ENCODE measurements at regions not wholly inside any gene's neighbourhood (a gene's known extent, or its start where the extent isn't known, plus 50 kb on each side); places are given as distances from the start of the nearest gene placed in this dataset.
A peak's percentile ranks its signal among the peaks of the same experiment; 100 is the strongest.

DNA sequence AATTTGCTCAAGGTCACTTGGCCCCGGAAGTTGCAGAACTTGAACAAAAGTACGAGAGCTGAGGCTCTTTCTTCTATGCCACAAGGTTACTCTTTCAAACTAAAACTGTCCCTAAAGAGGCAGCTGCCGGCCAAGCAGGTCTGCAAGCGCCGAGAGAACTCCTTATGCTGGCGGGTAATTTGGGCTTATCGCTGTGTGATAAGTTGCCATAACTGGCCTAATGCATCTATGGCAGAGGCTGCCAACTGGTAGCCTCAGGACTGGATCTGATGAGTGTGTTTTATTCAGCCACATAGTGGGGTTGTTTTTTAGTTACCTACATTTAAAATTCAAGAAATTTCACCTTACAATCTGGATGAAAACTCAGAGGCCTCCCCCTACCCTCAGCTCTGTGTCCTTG, 68.1 kb upstream of the SPOCK1 start:
- Mint-ChIP-seq H3K4me1 (ENCODE audit: unreplicated experiment) (peaks cover 82% of the 10 kb centered on the region), H3K4me3 (ENCODE audit: unreplicated experiment) (no peak overlapping the region), H3K9me3 (ENCODE audit: unreplicated experiment) (no peaks in the 10 kb centered on the region), H3K36me3 (ENCODE audit: unreplicated experiment) (no peaks in the 10 kb centered on the region), H3K27me3 (ENCODE audit: unreplicated experiment) (no peaks in the 10 kb centered on the region), H3K27ac (ENCODE audit: unreplicated experiment) (peak overlapping the region; percentile 92)
- TF ChIP-seq, protein P1, sequence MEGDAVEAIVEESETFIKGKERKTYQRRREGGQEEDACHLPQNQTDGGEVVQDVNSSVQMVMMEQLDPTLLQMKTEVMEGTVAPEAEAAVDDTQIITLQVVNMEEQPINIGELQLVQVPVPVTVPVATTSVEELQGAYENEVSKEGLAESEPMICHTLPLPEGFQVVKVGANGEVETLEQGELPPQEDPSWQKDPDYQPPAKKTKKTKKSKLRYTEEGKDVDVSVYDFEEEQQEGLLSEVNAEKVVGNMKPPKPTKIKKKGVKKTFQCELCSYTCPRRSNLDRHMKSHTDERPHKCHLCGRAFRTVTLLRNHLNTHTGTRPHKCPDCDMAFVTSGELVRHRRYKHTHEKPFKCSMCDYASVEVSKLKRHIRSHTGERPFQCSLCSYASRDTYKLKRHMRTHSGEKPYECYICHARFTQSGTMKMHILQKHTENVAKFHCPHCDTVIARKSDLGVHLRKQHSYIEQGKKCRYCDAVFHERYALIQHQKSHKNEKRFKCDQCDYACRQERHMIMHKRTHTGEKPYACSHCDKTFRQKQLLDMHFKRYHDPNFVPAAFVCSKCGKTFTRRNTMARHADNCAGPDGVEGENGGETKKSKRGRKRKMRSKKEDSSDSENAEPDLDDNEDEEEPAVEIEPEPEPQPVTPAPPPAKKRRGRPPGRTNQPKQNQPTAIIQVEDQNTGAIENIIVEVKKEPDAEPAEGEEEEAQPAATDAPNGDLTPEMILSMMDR (IDR thresholded peaks at IDR 0.05): no peak
- no peak for DNase-seq (ENCODE audit: extremely low spot score, unreplicated experiment)

DNA sequence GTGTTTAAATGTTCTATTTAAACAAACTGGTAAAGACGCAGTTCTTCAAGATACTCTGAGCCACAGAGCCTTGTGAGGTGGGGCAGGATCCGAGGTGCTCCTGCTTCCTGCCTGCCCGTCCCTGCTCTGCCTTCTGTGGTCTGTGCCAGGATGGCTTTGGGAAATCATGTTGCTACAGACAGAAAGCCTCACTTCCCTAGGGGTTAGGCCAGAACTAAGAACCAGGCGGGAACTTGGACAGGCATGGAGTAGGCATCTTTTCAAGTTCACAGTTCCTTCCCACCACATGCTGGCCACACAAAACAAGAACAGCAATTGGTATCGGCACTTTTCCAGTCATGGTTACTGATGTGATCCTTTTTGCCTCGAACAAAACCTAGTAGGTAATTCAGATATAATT, 67.7 kb upstream of the SPOCK1 start:
- H3K36me3 Mint-ChIP-seq (ENCODE audit: unreplicated experiment): no peaks in the 10 kb centered on the region
- H3K4me3 Mint-ChIP-seq (ENCODE audit: unreplicated experiment): no peak overlapping the region
- H3K4me1 Mint-ChIP-seq (ENCODE audit: unreplicated experiment): peaks cover 81% of the 10 kb centered on the region
- no peaks in the 10 kb centered on the region for H3K27me3 Mint-ChIP-seq (ENCODE audit: unreplicated experiment)
- peak overlapping the region; percentile 92 for H3K27ac Mint-ChIP-seq (ENCODE audit: unreplicated experiment)
- TF ChIP-seq, protein P1 (IDR thresholded peaks at IDR 0.05): no peak
- H3K9me3 Mint-ChIP-seq (ENCODE audit: unreplicated experiment): no peaks in the 10 kb centered on the region
- no peak for DNase-seq (ENCODE audit: extremely low spot score, unreplicated experiment)

DNA sequence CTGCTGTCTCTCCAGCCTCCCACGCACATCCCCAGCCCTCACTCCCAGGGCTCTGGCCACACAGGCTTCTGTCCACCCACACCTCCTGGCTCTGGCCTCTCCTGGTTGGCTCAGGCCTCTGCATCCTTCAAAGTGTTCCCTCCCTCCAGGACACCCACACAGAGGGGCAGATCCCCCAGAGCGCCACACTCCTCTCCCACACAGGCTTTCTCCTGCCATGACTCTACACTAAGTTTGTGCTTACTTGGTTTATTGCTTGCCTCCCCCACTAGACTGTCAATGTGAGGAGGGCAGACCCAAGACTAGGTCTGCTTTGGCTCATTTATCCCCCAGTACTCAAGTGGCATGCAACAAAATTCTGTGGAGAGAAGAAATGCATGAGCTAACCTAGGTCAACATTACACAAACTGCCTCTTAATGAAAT, 67.0 kb upstream of the SPOCK1 start:
- H3K4me3 Mint-ChIP-seq (ENCODE audit: unreplicated experiment): no peak overlapping the region
- peaks cover 82% of the 10 kb centered on the region for H3K4me1 Mint-ChIP-seq (ENCODE audit: unreplicated experiment)

DNA sequence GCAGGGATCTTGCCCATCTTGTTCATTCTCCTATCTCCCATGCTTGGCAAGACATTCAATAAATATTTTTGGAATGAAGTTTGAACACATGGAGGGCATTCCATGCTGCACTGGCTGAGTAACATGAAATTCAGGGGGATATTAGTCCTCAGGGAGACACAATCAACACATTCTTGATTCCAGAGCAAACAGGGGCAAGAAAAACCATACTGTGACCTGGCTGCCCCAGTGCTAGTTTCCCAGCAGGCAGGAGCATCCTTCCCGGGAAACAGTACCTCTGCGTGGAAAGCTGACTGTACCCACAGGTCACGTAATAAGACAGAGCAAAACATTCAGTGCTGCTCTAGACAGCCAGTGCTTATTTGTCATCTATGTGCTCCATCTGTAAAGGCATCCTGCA, 66.3 kb upstream of the SPOCK1 start:
- H3K4me3 Mint-ChIP-seq (ENCODE audit: unreplicated experiment): peak overlapping the region; percentile 37
- H3K36me3 Mint-ChIP-seq (ENCODE audit: unreplicated experiment): no peaks in the 10 kb centered on the region
- H3K9me3 Mint-ChIP-seq (ENCODE audit: unreplicated experiment): no peaks in the 10 kb centered on the region
- H3K27ac Mint-ChIP-seq (ENCODE audit: unreplicated experiment): peak overlapping the region; percentile 92
- TF ChIP-seq, protein P1 (IDR thresholded peaks at IDR 0.05): no peak
- peaks cover 81% of the 10 kb centered on the region for H3K4me1 Mint-ChIP-seq (ENCODE audit: unreplicated experiment)
- no peak for DNase-seq (ENCODE audit: extremely low spot score, unreplicated experiment)
- H3K27me3 Mint-ChIP-seq (ENCODE audit: unreplicated experiment): no peaks in the 10 kb centered on the region

More for the DNA sequence above, 67.0 kb upstream of the SPOCK1 start:
- DNase-seq (ENCODE audit: extremely low spot score, unreplicated experiment): no peak
- TF ChIP-seq, protein P1 (IDR thresholded peaks at IDR 0.05): no peak
- H3K27me3 Mint-ChIP-seq (ENCODE audit: unreplicated experiment): no peaks in the 10 kb centered on the region
- no peaks in the 10 kb centered on the region for H3K36me3 Mint-ChIP-seq (ENCODE audit: unreplicated experiment)
- peak overlapping the region; percentile 92 for H3K27ac Mint-ChIP-seq (ENCODE audit: unreplicated experiment)
- no peaks in the 10 kb centered on the region for H3K9me3 Mint-ChIP-seq (ENCODE audit: unreplicated experiment)

DNA sequence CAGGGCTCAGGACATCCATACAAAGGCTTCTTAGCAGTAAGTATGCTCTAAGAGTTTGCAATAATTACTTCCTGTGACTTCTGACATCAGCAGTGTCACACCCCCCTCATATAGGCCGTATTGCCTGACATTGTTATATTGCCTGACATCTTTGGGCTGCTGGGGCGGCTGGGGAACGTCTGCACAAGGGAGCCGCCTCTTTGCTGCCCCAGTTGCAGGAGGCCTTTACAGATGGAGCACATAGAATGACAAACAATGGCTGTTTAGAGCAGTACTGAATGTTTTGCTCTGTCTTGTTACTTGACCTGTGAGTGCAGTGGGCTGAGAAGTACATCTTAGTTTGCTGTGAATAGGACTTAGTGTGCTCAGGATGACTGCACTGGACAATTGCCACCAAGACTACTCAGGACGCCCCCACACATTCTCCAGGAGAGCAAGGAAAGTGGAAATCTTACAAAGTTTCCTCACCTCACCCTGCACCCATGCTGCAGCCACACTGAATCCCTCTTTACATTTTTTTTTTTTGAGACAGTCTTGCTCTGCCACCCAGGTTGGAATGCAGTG, 65.4 kb upstream of the SPOCK1 start:
- H3K4me1 Mint-ChIP-seq (ENCODE audit: unreplicated experiment): peaks cover 87% of the 10 kb centered on the region
- no peaks in the 10 kb centered on the region for H3K9me3 Mint-ChIP-seq (ENCODE audit: unreplicated experiment)
- H3K27ac Mint-ChIP-seq (ENCODE audit: unreplicated experiment): peak overlapping the region; percentile 92
- no peaks in the 10 kb centered on the region for H3K36me3 Mint-ChIP-seq (ENCODE audit: unreplicated experiment)
- TF ChIP-seq, protein P1 (IDR thresholded peaks at IDR 0.05): no peak
- no peak for DNase-seq (ENCODE audit: extremely low spot score, unreplicated experiment)
- no peak overlapping the region for H3K4me3 Mint-ChIP-seq (ENCODE audit: unreplicated experiment)
- H3K27me3 Mint-ChIP-seq (ENCODE audit: unreplicated experiment): no peaks in the 10 kb centered on the region

Data from osteocyte (in vitro differentiated cells).